ENCODE measurements at regions not wholly inside any gene's neighbourhood (a gene's known extent, or its start where the extent isn't known, plus 50 kb on each side); places are given as distances from the start of the nearest gene placed in this dataset.
"Not testable (repeated sequence)": the region's sequence is repeated elsewhere in the genome, so short reads cannot be mapped to it uniquely, and the experiment has no call there.

DNA sequence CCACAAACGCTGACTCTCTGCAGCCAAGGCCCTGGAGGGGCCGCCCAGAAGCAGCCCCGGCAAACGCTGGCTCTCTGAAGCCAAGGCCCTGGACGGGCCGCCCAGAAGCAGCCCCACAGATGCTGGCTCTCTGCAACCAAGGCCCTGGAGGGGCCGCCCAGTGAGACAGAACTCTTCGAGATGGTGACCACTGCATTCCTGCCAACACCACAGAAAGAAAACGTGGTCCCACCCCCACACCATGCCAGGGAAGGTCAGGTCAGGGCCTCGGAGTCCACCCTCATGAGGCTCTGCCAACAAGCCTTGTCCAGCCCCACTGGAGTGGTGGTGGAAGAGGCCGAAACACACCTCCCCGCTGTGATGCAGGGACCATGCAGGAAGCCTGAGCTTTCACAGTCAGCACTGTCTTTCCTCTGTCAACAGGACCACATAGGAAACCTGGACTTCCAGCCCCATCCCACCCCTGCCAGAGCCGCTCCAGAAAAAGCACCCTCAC lies 97.5 kb downstream of the DLL1 start:
- DNase-seq (ENCODE audit: low spot score), result no peak
- Histone ChIP-seq H3K9me3 (ENCODE audit: low read depth) (peaks cover 10% of the 10 kb centered on the region), H2AFZ (no peak overlapping the region), H3K4me1 (ENCODE audit: insufficient read depth) (no peaks in the 10 kb centered on the region), H3K27ac (no peak overlapping the region), H3K27me3 (no peaks in the 10 kb centered on the region), H3K9me2 (replicated peaks; ENCODE audit: insufficient read depth) (no peaks in the 10 kb centered on the region), H3K4me2 (no peak overlapping the region), H3K79me2 (no peaks in the 10 kb centered on the region), H3K4me3 (no peak overlapping the region), H4K20me1 (ENCODE audit: insufficient read depth, poor library complexity, severe bottlenecking) (no peaks in the 10 kb centered on the region), H3K36me3 (replicated peaks; ENCODE audit: insufficient read depth, low read depth) (no peaks in the 10 kb centered on the region)
- 94% methylated on average over 13 of the region's 13 CpGs for WGBS (ENCODE audit: low lambda C conversion rate, missing lambda C conversion rate)
- TF ChIP-seq EZH2phosphoT487 (IDR thresholded peaks at IDR 0.05; ENCODE audit: low read depth, severe bottlenecking, unreplicated experiment) (no peak), EZH2 (IDR thresholded peaks at IDR 0.05; ENCODE audit: borderline replicate concordance) (no peak)
- TF ChIP-seq, protein P1, sequence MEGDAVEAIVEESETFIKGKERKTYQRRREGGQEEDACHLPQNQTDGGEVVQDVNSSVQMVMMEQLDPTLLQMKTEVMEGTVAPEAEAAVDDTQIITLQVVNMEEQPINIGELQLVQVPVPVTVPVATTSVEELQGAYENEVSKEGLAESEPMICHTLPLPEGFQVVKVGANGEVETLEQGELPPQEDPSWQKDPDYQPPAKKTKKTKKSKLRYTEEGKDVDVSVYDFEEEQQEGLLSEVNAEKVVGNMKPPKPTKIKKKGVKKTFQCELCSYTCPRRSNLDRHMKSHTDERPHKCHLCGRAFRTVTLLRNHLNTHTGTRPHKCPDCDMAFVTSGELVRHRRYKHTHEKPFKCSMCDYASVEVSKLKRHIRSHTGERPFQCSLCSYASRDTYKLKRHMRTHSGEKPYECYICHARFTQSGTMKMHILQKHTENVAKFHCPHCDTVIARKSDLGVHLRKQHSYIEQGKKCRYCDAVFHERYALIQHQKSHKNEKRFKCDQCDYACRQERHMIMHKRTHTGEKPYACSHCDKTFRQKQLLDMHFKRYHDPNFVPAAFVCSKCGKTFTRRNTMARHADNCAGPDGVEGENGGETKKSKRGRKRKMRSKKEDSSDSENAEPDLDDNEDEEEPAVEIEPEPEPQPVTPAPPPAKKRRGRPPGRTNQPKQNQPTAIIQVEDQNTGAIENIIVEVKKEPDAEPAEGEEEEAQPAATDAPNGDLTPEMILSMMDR (IDR thresholded peaks at IDR 0.05; ENCODE audit: poor library complexity), result no peak

DNA sequence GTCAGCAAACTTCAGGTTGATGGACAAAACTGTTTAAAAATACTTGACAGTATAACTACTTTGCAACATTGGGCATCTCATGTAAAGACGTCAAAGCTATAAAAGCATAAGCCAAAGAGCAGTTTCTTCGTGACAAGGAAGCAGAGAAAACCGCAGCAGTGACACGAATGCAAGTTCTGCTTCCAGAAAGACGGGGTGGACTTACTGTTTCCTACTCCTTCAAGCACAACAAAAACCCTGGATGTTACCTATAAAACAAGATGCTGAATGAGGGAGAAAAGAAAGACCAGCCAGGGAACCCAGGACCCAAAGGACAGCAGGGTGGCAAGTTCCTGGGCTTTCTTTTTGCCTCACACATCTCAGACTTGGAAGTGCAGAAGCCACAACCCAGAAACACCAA lies 98.0 kb downstream of the DLL1 start:
- DNase-seq (ENCODE audit: low spot score), result no peak
- no peak for TF ChIP-seq EZH2phosphoT487 (IDR thresholded peaks at IDR 0.05; ENCODE audit: low read depth, severe bottlenecking, unreplicated experiment)
- no peak for TF ChIP-seq EZH2 (IDR thresholded peaks at IDR 0.05; ENCODE audit: borderline replicate concordance)
- TF ChIP-seq, protein P1 (IDR thresholded peaks at IDR 0.05; ENCODE audit: poor library complexity), result no peak
- no peaks in the 10 kb centered on the region for H3K79me2 ChIP-seq
- no peak overlapping the region for H2AFZ ChIP-seq
- 90% methylated on average over 5 of the region's 5 CpGs for WGBS (ENCODE audit: low lambda C conversion rate, missing lambda C conversion rate)
- H4K20me1 ChIP-seq (ENCODE audit: insufficient read depth, poor library complexity, severe bottlenecking), result no peaks in the 10 kb centered on the region
- H3K4me3 ChIP-seq, result no peak overlapping the region
- H3K4me1 ChIP-seq (ENCODE audit: insufficient read depth), result no peaks in the 10 kb centered on the region
- H3K9me3 ChIP-seq (ENCODE audit: low read depth), result peaks cover 10% of the 10 kb centered on the region
- H3K27ac ChIP-seq, result no peak overlapping the region
- no peaks in the 10 kb centered on the region for H3K27me3 ChIP-seq
- no peaks in the 10 kb centered on the region for H3K36me3 ChIP-seq (replicated peaks; ENCODE audit: insufficient read depth, low read depth)
- no peaks in the 10 kb centered on the region for H3K9me2 ChIP-seq (replicated peaks; ENCODE audit: insufficient read depth)
- no peak overlapping the region for H3K4me2 ChIP-seq

DNA sequence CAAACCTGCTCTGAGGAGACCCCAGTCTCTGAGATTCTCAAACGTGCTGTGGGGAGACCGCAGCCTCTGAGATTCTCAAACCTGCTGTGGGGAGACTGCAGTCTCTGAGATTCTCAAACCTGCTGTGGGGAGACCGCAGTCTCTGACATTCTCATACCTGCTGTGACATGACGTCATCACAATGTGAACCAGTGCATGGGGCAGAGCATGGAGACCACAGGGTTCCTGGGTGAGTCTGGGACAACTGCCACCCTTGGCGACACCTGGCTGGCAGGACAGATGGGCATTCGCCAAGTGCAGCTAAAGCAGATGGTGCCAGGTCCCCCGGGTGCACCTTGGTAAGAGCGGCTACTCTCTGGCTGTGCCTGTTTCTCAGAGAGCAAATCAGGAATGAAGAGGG lies 98.8 kb downstream of the DLL1 start:
- not testable (repeated sequence) for H3K9me3 ChIP-seq (ENCODE audit: low read depth); H3K79me2 ChIP-seq; H3K9me2 ChIP-seq (replicated peaks; ENCODE audit: insufficient read depth); DNase-seq (ENCODE audit: low spot score); H3K4me1 ChIP-seq (ENCODE audit: insufficient read depth); H2AFZ ChIP-seq; H3K4me3 ChIP-seq; H3K36me3 ChIP-seq (replicated peaks; ENCODE audit: insufficient read depth, low read depth); H3K4me2 ChIP-seq; H3K27ac ChIP-seq; H4K20me1 ChIP-seq (ENCODE audit: insufficient read depth, poor library complexity, severe bottlenecking); H3K27me3 ChIP-seq
- WGBS (ENCODE audit: low lambda C conversion rate, missing lambda C conversion rate), result 89% methylated on average over 8 of the region's 8 CpGs

DNA sequence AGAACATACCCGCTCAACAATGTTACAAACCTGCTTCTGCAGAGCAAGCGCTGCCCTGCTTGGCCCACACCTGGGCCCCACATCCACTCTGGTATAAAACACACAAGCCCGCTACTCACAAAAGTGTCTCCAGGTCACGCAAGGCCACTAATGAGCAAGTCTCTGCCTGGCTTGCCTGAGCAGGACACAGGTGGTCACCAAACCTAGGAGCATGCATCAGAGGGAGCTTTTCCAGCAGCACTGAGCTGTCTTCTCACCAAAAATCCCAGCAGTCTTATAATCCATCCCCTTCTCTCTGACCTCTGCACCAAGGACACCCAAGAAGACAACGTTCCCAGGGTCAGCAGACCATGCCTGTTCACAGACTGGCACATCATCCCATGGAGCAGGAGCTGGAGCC lies 100.8 kb downstream of the DLL1 start:
- Histone ChIP-seq H3K4me2 (no peak overlapping the region), H2AFZ (no peak overlapping the region), H4K20me1 (ENCODE audit: insufficient read depth, poor library complexity, severe bottlenecking) (no peaks in the 10 kb centered on the region), H3K9me3 (ENCODE audit: low read depth) (peaks cover 5% of the 10 kb centered on the region), H3K4me1 (ENCODE audit: insufficient read depth) (no peaks in the 10 kb centered on the region), H3K4me3 (no peak overlapping the region), H3K27me3 (no peaks in the 10 kb centered on the region), H3K79me2 (no peaks in the 10 kb centered on the region), H3K9me2 (replicated peaks; ENCODE audit: insufficient read depth) (no peaks in the 10 kb centered on the region), H3K36me3 (replicated peaks; ENCODE audit: insufficient read depth, low read depth) (no peaks in the 10 kb centered on the region), H3K27ac (no peak overlapping the region)
- WGBS (ENCODE audit: low lambda C conversion rate, missing lambda C conversion rate), result 89% methylated on average over 5 of the region's 5 CpGs
- no peak for TF ChIP-seq EZH2phosphoT487 (IDR thresholded peaks at IDR 0.05; ENCODE audit: low read depth, severe bottlenecking, unreplicated experiment)
- TF ChIP-seq EZH2 (IDR thresholded peaks at IDR 0.05; ENCODE audit: borderline replicate concordance), result no peak
- TF ChIP-seq, protein P1 (IDR thresholded peaks at IDR 0.05; ENCODE audit: poor library complexity), result no peak
- no peak for DNase-seq (ENCODE audit: low spot score)
